GM18873 (cell line): ENCODE measurements at regions not wholly inside any gene's neighbourhood (a gene's known extent, or its start where the extent isn't known, plus 50 kb on each side); places are given as distances from the start of the nearest gene placed in this dataset.

ENCODE experiments used
- ATAC-seq: cut with Tn5 transposase; IDR thresholded peaks from one replicate; pipeline ENCODE4 v1.9.1; 2021; ENCODE audit warnings: mild to moderate bottlenecking, moderate library complexity, moderate number of reproducible peaks; ENCODE audit not compliant: unreplicated experiment, low FRiP score

GRCh38 chr15:69573815-69574475 is 121.3 kb downstream of the RPLP1 start:
- no peak for ATAC-seq

DNA sequence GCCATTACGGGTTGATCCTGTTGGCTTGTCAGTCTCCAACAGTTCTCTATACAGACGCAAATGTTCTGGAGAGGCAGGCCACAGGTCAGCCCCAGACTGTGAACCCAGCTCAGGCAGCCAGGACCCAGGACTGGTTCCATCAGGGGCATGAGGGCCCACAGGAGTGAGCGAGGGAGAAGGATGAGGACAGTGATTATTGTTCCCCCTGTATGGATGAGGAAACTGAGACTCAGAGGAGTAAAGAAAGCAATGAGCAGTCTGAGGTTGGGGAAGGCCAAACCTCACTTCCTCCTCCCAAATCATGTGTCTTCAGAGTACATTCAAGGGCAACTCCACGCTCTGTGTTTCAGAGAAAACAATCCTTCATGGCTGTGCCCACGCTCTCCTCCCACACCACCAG is 121.9 kb downstream of the RPLP1 start:
- ATAC-seq, result no peak

DNA sequence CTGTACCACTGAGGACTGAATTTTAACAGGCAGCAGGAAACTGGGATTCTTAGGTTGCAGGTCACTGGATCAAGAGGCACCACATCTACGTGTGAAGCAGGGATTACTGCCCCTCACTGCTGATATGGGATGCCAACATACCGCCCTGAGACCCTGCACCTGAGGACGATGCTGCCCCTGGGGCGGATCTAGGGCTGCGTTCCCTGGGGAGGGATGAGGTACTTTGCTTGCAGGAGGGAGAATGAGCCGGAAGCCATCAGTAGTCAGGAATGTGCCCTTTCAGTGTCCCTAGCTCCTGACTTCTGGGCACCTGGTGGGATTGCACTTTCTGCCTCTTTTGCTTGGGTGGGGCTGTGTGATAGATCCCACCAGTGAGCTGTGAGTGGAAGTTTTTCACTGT is 122.8 kb downstream of the RPLP1 start:
- ATAC-seq, result no peak

DNA sequence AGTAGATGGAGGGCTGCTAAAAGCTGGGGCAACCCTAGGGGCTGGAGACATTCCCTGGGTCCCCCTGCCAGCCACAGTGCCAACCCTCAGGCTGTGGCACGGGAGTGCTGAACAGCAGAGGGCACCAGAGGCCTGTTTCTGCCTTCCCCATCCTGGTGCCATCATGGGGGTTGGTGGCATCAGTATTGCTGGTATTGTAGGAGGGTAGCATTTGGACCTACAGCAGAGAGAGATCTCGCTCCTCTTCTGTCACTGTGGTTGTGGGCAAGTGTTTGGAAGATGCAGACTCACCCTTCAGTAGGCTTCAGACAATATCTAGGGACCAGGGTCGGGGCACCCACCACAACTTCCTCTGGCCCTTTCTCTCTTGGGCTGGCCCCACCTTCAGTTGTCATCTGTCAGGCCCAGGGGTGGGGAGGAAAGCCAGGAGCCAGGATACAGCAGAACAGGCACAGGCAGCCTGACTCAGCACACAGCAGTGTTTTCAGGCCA is 123.5 kb downstream of the RPLP1 start:
- ATAC-seq, result no peak

DNA sequence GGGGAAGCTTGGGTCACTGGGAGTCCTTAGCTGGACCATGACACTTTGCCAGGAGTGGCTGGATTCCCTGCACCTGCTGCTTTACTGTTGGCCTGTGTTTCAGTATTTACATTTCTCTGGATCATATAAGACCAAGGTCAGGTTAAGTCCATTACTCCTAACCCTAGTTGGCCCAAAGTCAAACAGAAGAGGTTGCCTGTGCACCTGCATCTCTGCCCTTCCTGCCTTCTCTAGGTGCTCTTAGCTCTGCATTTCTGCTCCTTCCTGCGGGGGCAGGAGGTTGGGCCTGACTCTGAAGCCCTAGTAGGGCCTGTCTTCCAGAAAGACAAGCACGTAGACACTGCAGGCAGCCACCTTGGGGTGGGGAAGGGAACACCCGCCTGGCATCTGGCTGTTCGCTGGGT is 124.3 kb downstream of the RPLP1 start:
- no peak for ATAC-seq

GRCh38 chr15:69577397-69577796 is 124.8 kb downstream of the RPLP1 start:
- no peak for ATAC-seq

- ATAC-seq, result no peak
Measured at GRCh38 chr15:69578252-69578651, 125.6 kb downstream of the RPLP1 start.

DNA sequence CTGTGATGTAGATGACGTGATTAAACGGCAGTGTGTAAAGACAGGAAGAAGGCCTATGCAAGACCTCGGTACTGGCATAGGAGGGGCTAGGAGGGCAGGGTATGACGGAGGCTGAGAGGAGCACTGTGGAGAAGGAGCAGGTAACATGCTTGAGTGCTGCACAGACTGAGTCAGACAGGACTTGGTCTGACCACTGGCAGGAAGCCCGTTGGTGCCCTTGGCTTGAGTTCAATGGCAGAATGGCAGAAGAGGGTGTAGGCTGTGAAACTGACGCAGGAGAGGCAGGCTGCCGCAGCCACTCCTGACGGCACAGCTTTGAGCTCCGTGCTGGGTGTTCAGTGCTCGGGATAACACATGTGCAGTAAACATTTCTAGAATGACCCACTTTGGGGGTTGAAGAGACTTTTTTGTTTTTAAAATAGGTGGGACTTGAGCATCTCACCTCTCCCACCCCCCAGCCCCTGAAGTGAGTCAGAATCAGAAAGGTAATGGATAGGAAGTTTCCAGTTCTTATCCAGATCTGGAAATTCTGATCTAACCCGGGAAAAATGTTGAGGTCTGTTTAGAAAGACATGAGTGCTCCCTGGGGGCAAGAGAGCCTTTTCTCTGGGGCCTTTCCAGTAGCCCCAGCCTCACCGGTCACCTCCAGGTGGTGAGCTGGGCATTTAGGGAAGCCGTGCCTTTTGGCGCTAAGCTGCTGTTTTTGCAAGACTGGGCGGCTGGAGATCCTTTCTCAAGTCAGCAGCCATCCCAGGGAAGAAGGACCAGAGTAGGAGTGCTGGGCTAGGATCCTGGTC is 126.4 kb downstream of the RPLP1 start:
- no peak for ATAC-seq

GRCh38 chr15:69579950-69580618 is 127.5 kb downstream of the RPLP1 start:
- no peak for ATAC-seq

DNA sequence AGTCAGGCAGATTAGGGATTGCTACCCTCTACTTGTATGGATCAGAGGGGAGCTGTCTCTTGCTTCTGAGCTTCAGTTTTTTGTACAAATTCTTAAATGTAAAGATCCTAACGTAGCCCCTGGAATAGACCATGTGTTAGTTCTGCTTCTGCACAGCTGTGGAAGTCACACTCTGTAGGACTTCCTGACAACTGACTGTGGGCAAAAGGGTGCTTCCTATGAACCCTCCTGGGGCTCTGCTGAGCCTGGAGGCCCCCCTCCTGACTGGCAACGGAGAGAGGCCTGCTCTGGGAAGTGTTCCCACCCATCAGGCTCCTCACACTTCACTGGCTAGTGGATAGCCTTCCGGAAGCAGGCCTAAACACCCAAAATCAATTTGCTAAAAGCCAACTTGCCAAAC is 131.0 kb downstream of the RPLP1 start:
- no peak for ATAC-seq

DNA sequence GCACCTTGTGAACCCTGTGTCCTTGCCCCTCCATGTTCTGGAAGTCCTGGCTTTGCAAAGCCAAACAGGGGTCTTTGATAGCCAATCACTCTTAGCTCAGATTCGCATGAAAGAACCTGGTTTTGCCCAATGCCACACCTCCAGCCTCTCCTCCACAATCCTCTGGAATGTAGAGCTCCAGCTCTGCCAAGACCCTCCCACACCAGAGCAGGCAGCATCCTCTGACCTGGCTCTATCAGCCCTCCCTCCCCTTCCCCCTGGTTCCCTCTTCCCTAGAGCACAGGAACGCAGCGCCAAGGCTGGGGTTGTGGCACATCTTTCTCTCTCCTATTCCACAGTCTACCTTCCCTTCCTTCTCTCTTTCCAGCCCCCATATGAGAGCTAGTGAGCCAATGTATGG is 133.3 kb downstream of the RPLP1 start:
- no peak for ATAC-seq

GRCh38 chr15:69586721-69587120 is 134.1 kb downstream of the RPLP1 start:
- ATAC-seq, result no peak

DNA sequence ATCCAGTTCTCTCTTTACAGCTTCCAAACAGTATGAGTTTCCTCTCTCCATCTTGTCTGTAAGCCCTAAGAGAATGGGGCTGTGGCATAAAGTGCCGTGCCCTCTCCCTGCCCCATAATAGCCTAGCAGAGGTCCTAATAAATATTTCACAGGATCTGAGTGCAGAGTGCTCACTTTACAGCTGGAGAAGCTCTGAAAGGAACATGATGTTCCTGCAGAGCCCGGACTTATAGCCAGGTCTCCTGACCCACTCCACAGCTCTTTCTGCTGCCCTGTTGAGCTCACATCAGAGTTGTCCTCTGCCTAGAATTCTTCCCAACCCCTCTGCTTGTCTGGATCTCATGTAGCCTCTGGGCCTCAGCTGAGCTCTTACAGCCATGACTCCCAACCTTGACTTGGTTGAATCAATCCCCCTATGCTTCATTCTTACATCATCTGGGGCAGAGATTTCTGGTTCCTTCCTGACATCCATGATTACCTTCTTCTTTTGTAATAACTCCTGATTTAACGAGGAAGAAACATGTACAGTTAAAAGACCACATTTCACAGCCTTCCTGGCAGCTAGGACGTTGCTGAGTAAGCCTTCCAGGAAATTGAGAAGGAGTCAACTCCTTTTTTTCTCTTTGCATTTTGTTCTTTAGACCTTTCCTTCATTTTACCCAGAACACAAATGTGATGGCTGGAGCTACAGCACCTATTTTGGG is 135.3 kb downstream of the RPLP1 start:
- ATAC-seq, result no peak

- ATAC-seq, result no peak
Measured at GRCh38 chr15:69590201-69590710, 137.6 kb downstream of the RPLP1 start.

- no peak for ATAC-seq
Measured at GRCh38 chr15:69590932-69591524, 138.4 kb downstream of the RPLP1 start.

- ATAC-seq, result no peak
Measured at GRCh38 chr15:69591905-69592508, 139.4 kb downstream of the RPLP1 start.

DNA sequence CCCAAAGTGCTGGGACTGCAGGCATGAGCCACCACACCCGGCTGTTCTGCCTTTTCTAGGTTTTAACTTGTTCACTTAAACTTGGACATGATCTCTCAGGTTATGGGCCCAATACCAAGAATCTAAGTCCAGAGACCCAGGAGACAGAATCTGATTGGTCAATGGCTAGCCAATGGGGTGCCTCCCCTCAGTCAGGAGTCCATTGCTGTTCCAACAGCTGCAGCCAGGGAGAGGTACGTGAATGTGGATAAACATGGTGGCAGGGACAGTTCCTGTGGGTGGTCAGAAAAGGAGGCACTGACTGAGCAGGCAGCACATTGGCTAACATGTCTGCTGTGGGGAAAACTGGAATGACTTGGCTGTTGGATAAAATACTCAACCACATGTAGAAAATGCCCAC is 140.3 kb downstream of the RPLP1 start:
- ATAC-seq, result no peak

- ATAC-seq, result no peak
Measured at GRCh38 chr15:69593488-69593887, 140.9 kb downstream of the RPLP1 start.

DNA sequence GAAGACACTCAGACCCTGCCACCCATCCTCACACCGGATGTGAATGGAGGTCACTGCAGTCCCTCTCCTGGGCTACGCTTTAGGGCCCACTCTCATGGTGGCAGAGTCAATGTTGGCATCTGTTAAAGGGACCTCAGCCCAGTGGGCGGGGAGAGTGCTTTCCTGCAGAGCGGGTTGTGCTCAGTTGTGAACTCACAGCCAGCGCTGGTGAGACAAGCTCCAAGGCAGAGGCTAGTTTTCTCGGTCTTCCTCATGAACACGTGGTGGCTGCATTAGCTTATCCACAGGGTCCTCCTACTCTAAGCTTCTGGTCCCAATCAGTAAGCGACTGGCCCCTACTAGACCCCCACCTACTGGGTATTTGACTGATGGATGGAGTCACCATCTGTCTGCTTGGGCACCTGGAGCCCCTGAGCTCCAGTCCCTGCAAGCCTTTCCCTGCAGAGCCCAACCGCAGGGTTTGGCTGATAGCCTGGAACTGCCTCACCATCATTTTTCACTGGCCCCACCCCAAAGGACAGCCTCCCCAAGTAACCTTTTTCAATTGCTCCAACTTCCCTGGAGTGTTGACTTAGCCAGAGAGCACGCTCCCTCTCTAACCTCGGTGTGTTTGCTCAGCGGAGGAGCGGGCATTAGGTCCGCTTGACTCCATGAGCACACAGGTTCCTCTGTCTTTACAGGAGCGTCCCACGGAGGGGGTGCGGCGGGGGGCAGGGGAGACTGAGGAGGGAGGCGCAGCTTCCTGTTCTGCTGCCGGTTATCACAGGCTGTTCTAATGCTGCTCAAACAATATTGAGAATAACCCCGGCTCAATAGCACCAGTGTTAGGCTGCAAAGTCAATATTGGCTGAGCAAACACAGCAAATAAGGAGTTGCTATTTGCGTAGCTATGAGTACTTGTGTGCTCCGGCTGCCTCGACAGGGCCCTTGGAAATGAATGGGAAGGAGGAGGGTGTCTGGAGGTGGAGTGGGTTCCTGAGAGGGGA is 141.7 kb downstream of the RPLP1 start:
- ATAC-seq, result no peak
